8988T (cell line): ENCODE measurements at regions not wholly inside any gene's neighbourhood (a gene's known extent, or its start where the extent isn't known, plus 50 kb on each side); places are given as distances from the start of the nearest gene placed in this dataset.
"Not testable (repeated sequence)": the region's sequence is repeated elsewhere in the genome, so short reads cannot be mapped to it uniquely, and the experiment has no call there.

Experiments
- DNase-seq: peaks from one replicate; pipeline ENCODE4 v3.0.0; 2011

- DNase-seq = no peak
Measured at GRCh38 chr7:113030489-113030888, 56.1 kb downstream of the GPR85 start.

DNA sequence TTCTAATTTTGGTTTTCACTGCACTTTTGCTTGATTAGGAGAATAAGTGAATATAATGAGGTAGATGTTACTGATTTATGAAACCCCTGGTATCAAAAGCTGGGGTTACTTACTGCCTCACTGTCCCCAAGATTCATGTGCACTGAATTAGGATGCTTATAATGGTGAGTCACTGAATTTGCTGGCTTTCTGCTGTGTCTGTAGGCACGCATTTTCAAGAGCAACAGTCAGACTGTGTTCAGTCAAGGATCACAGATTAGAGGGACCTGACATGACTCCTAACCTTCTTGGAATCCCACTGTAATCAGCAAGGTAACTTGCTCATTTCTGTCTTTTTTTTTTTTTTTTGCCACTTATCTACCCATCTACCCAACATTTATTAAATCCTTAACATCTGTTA lies 59.7 kb downstream of the GPR85 start:
- DNase-seq = no peak

- not testable (repeated sequence) for DNase-seq
Measured at GRCh38 chr7:113017144-113017857, 69.3 kb downstream of the GPR85 start.

DNA sequence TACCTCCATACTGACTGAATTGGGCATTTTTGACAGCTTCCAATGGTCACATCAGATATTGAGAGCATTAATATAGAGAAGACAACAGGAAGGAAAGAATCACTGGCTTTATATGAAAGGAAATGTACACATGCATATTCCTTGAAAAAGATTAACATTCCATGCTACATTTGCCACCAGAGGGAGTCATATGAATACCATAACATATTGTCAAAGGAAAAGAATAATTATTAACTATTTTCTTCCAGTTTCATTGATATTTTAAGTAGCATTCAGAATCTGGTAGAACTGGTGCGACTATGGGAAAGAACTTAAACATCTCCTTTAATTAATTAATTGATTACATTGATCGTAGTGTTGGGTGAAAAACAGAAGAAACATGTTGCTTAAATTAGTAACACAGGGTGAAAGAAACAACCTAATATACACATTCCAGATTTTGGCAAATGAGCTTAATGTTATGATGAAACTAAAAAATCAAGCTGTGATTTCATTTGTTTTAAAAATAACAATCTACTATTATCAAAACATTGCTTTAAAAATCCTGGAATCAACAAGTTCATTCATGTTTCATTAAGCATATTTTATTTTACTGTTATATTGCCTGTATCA lies 71.5 kb downstream of the GPR85 start:
- no peak for DNase-seq

- no peak for DNase-seq
Measured at GRCh38 chr7:113013761-113014449, 72.7 kb downstream of the GPR85 start.

GRCh38 chr7:113012862-113013261 lies 73.8 kb downstream of the GPR85 start:
- DNase-seq = not testable (repeated sequence)

GRCh38 chr7:113010377-113010776 lies 76.2 kb downstream of the GPR85 start:
- DNase-seq = no peak

- DNase-seq = no peak
Measured at GRCh38 chr7:113008755-113009154, 77.9 kb downstream of the GPR85 start.

GRCh38 chr7:113004726-113005454 lies 81.7 kb downstream of the GPR85 start:
- no peak for DNase-seq

DNA sequence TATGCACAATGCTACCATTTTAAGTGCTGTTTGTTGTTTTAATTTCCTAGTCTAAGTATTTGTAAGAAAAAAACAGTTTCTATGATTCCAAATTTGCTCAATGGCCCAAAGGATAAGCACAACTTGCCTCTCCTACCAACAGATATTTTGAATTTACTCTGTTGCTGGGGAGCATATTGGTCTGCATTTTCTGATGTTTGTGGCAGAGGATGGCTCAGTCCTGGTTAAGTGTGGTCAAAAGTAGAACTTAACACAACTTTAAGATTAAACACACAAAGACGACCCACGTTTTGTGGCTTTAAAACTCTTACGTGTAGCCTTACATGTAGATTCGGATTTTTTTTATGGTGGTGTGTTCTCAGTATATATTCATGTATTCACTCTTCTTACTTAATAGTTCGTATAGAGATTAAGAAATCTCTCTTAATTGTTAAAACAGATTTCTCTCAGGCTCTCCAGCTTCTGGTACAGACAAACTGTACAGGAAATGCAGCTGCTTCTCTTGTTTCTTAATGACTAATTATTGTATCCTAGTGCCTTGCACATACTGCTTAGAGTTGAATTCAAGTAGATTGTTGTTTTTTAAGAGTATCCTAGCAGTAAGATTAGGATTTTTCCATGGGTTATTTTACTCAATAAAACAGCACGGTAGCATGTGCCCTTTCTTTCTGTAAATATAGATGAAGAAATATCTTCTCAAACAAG lies 86.2 kb downstream of the GPR85 start:
- DNase-seq = no peak

GRCh38 chr7:112997831-112998230 lies 88.8 kb downstream of the GPR85 start:
- no peak for DNase-seq

GRCh38 chr7:112996331-112996871 lies 90.2 kb downstream of the GPR85 start:
- DNase-seq = no peak

- DNase-seq = no peak
Measured at GRCh38 chr7:112995059-112995824, 91.4 kb downstream of the GPR85 start.

GRCh38 chr7:112994656-112995055 lies 92.0 kb downstream of the GPR85 start:
- DNase-seq = no peak

DNA sequence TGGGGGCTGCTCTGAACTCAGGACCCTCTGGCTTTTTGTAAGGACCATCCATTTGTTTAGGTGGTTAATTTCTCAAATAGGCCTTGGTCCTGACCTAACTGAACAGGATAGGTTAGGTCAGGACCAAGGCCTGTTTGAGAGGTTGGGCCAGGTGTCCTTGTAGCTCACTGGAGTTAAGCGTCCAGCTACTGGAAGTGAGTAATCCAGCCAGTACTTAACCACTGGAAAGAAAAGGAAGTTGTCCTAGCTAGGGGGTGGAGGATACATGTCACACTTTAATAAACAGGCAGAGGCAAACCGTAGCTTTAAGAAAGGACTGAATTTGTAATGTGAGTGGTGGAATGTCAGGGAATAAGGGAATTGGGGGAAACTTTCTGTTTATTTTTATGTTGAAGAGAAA lies 96.0 kb downstream of the GPR85 start:
- DNase-seq = no peak

DNA sequence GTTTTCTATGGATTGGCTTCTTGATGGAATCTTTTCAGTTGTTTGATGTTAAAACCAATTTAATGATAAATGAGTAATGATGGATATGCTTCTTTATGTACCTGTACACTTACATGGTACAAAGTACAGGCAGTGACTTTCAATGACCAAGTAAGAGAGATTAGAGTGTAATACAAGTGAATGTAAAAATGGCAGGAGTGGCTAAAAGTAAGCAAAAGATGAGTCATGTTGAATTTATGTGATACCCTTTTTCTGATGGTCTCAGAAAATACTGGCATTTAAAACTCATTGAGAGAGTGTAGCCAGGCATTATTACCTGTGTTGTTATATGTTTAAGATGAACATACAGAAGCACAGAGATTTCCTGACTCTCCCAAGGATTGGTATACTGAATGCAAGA lies 97.1 kb downstream of the GPR85 start:
- no peak for DNase-seq

DNA sequence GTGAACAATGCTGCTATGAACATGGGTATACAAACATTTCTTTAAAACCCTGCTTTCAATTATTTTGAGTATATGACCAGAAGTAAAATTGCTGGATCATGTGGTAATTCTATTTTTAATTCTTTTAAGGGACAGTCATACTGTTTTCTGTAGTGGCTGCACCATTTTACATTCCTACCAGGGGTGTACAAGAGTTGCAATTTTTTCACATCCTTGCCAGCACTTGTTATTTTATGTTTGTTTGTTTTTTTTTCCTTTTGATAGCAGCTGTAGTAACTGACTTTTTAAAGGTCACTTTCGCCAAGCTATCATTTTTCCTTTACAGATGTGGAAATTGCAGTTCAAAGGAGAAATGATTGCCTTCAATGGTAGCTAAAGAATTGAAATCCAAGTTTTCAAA lies 99.5 kb downstream of the GPR85 start:
- no peak for DNase-seq

DNA sequence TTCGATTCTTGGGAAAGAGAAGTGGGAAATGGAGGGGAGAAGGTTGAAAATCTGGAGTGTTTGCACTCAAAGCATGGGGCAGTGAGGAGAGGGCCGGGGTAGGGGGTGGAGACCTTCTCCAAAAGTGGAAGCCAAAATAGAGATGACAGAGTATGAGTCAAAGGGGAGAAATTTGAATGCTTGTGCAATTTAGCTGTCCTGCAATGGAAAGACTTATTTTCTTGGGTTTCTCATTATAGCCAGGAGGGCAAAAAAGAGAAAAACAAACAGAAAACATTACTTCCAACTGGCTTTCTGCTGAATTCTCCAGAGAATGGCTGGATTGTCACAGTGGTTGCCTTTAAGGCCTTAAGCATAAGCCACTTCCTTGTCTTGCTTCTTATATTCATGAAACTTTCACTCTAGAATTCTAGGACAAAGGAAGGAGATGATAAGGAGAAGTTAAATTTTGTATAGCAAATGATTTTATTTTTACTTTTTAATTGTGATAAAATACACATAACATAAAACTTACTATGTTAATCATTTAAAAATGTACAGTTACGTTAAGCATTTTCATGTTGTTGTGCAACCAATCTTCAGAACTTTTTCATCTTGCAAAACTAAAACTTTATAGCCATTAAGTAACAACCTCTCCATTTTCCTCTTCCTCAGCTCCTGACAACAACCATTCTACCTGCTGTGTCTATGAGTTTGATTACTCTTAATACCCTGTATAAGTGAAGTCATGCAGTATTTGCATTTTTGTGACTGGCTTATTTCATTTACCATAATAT lies 100.2 kb downstream of the GPR85 start:
- no peak for DNase-seq

- no peak for DNase-seq
Measured at GRCh38 chr7:112985377-112985987, 101.1 kb downstream of the GPR85 start.

DNA sequence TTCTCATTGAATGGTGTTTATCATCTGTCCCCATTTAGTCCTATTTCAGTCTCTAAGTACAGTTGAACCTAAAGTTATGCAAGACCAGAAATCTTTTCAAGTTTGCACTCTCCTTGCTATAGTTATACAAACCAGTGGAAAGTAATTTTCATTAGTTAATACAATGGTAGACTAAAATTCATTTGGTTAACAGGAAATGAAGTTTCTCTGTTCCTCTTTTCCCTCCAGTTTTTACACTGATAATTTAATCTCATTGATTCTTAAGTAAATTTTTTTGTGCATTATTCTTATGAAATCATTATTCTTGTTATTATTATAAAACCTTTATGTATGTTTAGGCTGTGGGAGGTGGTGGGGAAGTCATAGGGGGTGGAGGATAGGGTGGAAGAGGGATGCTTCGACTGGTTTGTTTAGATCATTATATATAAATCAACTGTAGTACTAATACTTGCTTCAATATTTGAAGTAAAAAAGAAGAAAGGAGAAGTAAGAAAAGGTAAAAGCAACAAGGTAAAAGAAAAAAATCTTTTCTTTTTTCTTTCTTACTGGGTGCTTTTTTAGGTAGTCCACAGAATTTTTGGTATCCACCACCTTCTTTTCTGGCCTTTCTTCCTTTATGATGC lies 104.1 kb downstream of the GPR85 start:
- no peak for DNase-seq
